HG03025 (cell line): ENCODE measurements at regions not wholly inside any gene's neighbourhood (a gene's known extent, or its start where the extent isn't known, plus 50 kb on each side); places are given as distances from the start of the nearest gene placed in this dataset.
"Not testable (repeated sequence)": the region's sequence is repeated elsewhere in the genome, so short reads cannot be mapped to it uniquely, and the experiment has no call there.

Source experiments
- ATAC-seq: cut with Tn5 transposase; IDR thresholded peaks from one replicate; pipeline ENCODE4 v1.9.1; 2021; ENCODE audit warnings: mild to moderate bottlenecking, moderate library complexity; ENCODE audit not compliant: unreplicated experiment, low FRiP score

- ATAC-seq = no peak
Observed at GRCh38 chr12:86743875-86744536, 487.8 kb upstream of the MGAT4C start.

GRCh38 chr12:86741531-86741930, 485.3 kb upstream of the MGAT4C start:
- ATAC-seq = no peak

GRCh38 chr12:86735851-86736250, 479.7 kb upstream of the MGAT4C start:
- ATAC-seq = no peak

GRCh38 chr12:86735072-86735471, 478.9 kb upstream of the MGAT4C start:
- ATAC-seq = no peak

- no peak for ATAC-seq
Observed at GRCh38 chr12:86730233-86730632, 474.0 kb upstream of the MGAT4C start.

- no peak for ATAC-seq
Observed at GRCh38 chr12:86729739-86730138, 473.5 kb upstream of the MGAT4C start.

- no peak for ATAC-seq
Observed at GRCh38 chr12:86727160-86727559, 471.0 kb upstream of the MGAT4C start.

- ATAC-seq = no peak
Observed at GRCh38 chr12:86724716-86725115, 468.5 kb upstream of the MGAT4C start.

GRCh38 chr12:86723326-86723725, 467.1 kb upstream of the MGAT4C start:
- no peak for ATAC-seq

- no peak for ATAC-seq
Observed at GRCh38 chr12:86721713-86722397, 465.7 kb upstream of the MGAT4C start.

GRCh38 chr12:86719381-86719780, 463.2 kb upstream of the MGAT4C start:
- ATAC-seq = no peak

GRCh38 chr12:86713121-86713520, 456.9 kb upstream of the MGAT4C start:
- no peak for ATAC-seq

- ATAC-seq = no peak
Observed at GRCh38 chr12:86712425-86712843, 456.2 kb upstream of the MGAT4C start.

GRCh38 chr12:86711731-86712130, 455.5 kb upstream of the MGAT4C start:
- no peak for ATAC-seq

GRCh38 chr12:86710109-86710508, 453.9 kb upstream of the MGAT4C start:
- ATAC-seq = no peak

- ATAC-seq = not testable (repeated sequence)
Observed at GRCh38 chr12:86709017-86709416, 452.8 kb upstream of the MGAT4C start.

- ATAC-seq = no peak
Observed at GRCh38 chr12:86698641-86698980, 442.4 kb upstream of the MGAT4C start.

GRCh38 chr12:86697916-86698640, 441.9 kb upstream of the MGAT4C start:
- ATAC-seq = no peak

GRCh38 chr12:86683568-86684304, 427.5 kb upstream of the MGAT4C start:
- no peak for ATAC-seq

- ATAC-seq = no peak
Observed at GRCh38 chr12:86681060-86681459, 424.9 kb upstream of the MGAT4C start.

- ATAC-seq = no peak
Observed at GRCh38 chr12:86675197-86675596, 419.0 kb upstream of the MGAT4C start.
